Cardiac fibroblast (primary cell): ENCODE measurements at regions not wholly inside any gene's neighbourhood (a gene's known extent, or its start where the extent isn't known, plus 50 kb on each side); places are given as distances from the start of the nearest gene placed in this dataset.

Experiments
- DNase-seq, 2 donors: peaks; one replicate each; pipeline versions ENCODE4 v3.0.0 to v3.0.0-alpha.2; 2010; ENCODE audit warnings: low read depth in 2 of 2
- H3K4me3 ChIP-seq, 2 donors: replicated peaks in 1 of 2; 1 replicate in 1 of 2; 2 replicates in 1 of 2; pipeline ENCODE4 v1.5.1; 2011; ENCODE audit warnings: low read depth in 2 of 2, low read length in 2 of 2, mild to moderate bottlenecking in 2 of 2, moderate library complexity in 1 of 2
- CTCF ChIP-seq: IDR thresholded peaks from one replicate; pipeline ENCODE4 v1.5.1; 2011; ENCODE audit warnings: low read depth, mild to moderate bottlenecking, low read length, inconsistent platforms

GRCh38 chr14:95444132-95445129 is 72.0 kb downstream of the SYNE3 start:
- no peak overlapping the region for H3K4me3 ChIP-seq
- no peak for TF ChIP-seq CTCF

DNA sequence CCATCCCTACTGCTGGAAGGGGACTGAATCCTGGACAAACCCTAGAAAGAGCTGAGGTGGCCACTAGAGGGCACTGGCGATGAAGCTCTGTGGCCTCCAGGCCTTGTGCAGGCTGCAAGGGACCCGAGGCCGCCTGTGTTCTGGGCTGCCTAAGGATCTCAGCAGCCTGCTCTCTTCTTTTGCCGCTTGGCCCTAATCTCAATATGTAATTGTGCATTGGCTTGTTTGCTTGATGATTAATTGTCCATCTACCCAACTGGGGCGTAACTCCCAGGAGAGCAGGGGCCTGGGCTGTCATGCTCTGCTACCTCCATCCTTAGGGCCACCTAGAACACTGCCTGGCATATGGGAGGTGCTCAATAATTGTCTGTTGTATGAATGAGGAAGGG is 73.8 kb downstream of the SYNE3 start:
- no peak overlapping the region for H3K4me3 ChIP-seq
- peak; percentile 83 to 89 for DNase-seq
- TF ChIP-seq CTCF: peak; percentile 90

More at GRCh38 chr14:95444132-95445129, 72.0 kb downstream of the SYNE3 start:
- no peak for DNase-seq

DNA sequence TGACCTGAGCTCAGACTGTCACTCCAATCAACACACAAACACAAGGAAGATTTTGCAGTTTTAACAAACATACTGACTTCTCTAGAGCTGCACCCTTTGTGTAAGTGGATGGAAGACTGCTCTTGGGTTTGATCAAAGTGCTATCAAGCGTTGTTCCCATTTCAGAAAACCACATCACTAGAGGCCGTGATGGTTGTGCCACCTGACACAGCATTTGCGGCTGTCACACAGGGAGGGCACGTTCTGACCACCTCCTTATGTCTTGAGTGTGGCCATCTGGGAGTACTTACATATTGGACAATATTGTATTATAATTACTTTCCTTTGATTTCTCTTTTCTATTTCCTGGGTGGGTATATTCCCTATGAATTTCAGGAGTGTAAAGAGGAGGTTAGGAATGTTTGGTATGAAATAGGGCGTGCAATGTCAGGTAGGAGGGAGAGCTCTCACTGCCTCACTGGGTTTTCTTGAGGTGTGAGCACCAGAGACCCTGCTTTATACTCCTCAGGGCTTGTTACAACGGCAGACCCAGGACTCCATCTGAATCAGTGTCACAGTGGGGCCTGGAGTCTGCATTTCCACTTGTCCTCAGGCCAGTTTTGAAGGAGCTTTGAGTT is 74.3 kb downstream of the SYNE3 start:
- DNase-seq: no peak
- H3K4me3 ChIP-seq: no peak overlapping the region
- TF ChIP-seq CTCF: no peak

DNA sequence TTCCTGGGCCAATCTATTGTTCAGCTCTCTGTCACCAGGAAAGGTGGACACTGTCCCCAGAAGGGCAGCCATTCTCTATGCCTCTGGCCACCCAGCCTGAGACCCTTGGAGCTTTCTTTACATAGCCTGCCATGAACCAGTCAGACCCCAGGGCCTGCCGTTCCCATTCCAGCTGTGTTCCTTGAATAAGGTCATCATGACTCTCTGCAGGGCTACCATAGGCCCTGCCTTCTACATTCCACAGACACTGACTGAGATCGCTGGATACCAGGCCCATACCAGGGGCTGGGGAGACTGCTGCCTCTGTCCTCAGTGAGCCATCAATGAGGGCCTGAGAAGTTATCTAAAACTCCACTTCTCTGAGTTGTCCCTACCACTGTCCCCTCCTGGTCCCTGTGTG is 75.5 kb downstream of the SYNE3 start:
- peak in 1 of 2 donors; percentile 8 for DNase-seq
- H3K4me3 ChIP-seq: no peak overlapping the region
- no peak for TF ChIP-seq CTCF

- DNase-seq: no peak
- TF ChIP-seq CTCF: no peak
- no peak overlapping the region for H3K4me3 ChIP-seq
These were observed 76.0 kb downstream of the SYNE3 start for GRCh38 chr14:95440496-95440895.

- no peak for DNase-seq
- H3K4me3 ChIP-seq: no peak overlapping the region
- TF ChIP-seq CTCF: no peak
These were observed 76.6 kb downstream of the SYNE3 start for GRCh38 chr14:95439881-95440280.
